Caco-2 (cell line): ENCODE measurements at regions not wholly inside any gene's neighbourhood (a gene's known extent, or its start where the extent isn't known, plus 50 kb on each side); places are given as distances from the start of the nearest gene placed in this dataset.

ENCODE experiments used
- BruUV-seq: library from RNA; stranded (reverse); fragments of 400-500 nt; replicated peaks from 2 replicates; lab custom pipeline; 2021; lab: Mats Ljungman, UMichigan
- CTCF ChIA-PET: fragments of 300-600 bp; sonication (Branson Sonifier 250); formaldehyde crosslinking; loops from one replicate; lab custom pipeline; 2022; ENCODE audit warnings: antibody characterized with exemption; lab: Charles Lee
- POLR2A ChIA-PET: fragments of 300-600 bp; sonication (Branson Sonifier 250); formaldehyde crosslinking; loops from one replicate; lab custom pipeline; 2022; ENCODE audit warnings: antibody characterized with exemption; lab: Charles Lee
- DNase-seq, 2 experiments: peaks; one replicate each; pipeline versions ENCODE4 v3.0.0 to v3.0.0-alpha.2; 2020 to 2022
- H3K27me3 ChIP-seq: replicated peaks from 2 replicates; pipeline ENCODE4 v1.6.0; 2011; ENCODE audit warnings: low read length; ENCODE audit not compliant: control insufficient read depth, insufficient read depth
- H3K36me3 ChIP-seq: 2 replicates; pipeline ENCODE4 v1.5.1; 2011; ENCODE audit warnings: low read length; ENCODE audit not compliant: control insufficient read depth, insufficient read depth
- H3K4me1 ChIP-seq: fragments of 250-450 bp; sonication (Bioruptor Pico); 2 replicates; pipeline ENCODE4 v1.5.1; 2020; ENCODE audit warnings: mild to moderate bottlenecking
- H3K4me3 ChIP-seq: 2 replicates; pipeline ENCODE4 v1.5.1; 2011; ENCODE audit warnings: low read depth, mild to moderate bottlenecking, control low read depth, low read length
- H3K9me3 ChIP-seq: fragments of 250-450 bp; sonication (Bioruptor Pico); 2 replicates; pipeline ENCODE4 v1.5.1; 2020; ENCODE audit warnings: mild to moderate bottlenecking, moderate library complexity
- H3K27ac Mint-ChIP-seq: one replicate; pipeline ENCODE4 v1.8.0; 2022; ENCODE audit warnings: mixed read lengths; ENCODE audit not compliant: unreplicated experiment
- H3K27me3 Mint-ChIP-seq: one replicate; pipeline ENCODE4 v1.8.0; 2022; ENCODE audit warnings: mixed read lengths; ENCODE audit not compliant: insufficient read depth, unreplicated experiment
- H3K36me3 Mint-ChIP-seq: one replicate; pipeline ENCODE4 v1.8.0; 2022; ENCODE audit warnings: mild to moderate bottlenecking, mixed read lengths; ENCODE audit not compliant: insufficient read depth, unreplicated experiment
- H3K4me1 Mint-ChIP-seq: one replicate; pipeline ENCODE4 v1.8.0; 2022; ENCODE audit warnings: low read depth, mixed read lengths; ENCODE audit not compliant: unreplicated experiment
- H3K4me3 Mint-ChIP-seq: one replicate; pipeline ENCODE4 v1.8.0; 2022; ENCODE audit warnings: mild to moderate bottlenecking, moderate library complexity, mixed read lengths; ENCODE audit not compliant: unreplicated experiment
- H3K9me3 Mint-ChIP-seq: one replicate; pipeline ENCODE4 v1.8.0; 2022; ENCODE audit warnings: mixed read lengths; ENCODE audit not compliant: unreplicated experiment
- intact Hi-C: fragments of 100-400 bp; cut with micrococcal nuclease; formaldehyde crosslinking; loops from one replicate; pipeline ENCODE4 v1.10.0; 2022; ENCODE audit not compliant: unreplicated experiment
- TF ChIP-seq, protein P1 (sequence below), 2 experiments: fragments of 200-600 bp in 1 of 2; IDR thresholded peaks; 1 replicate in 1 of 2; 2 replicates in 1 of 2; pipeline versions ENCODE4 v1.5.1 to v1.8.0; 2011 to 2022; ENCODE audit warnings: antibody characterized with exemption in 1 of 2, control low read depth in 1 of 2, inconsistent platforms in 1 of 2, low read depth in 1 of 2, low read length in 1 of 2, mild to moderate bottlenecking in 1 of 2, moderate library complexity in 1 of 2; ENCODE audit not compliant: insufficient read depth in 1 of 2, severe bottlenecking in 1 of 2, unreplicated experiment in 1 of 2

DNA sequence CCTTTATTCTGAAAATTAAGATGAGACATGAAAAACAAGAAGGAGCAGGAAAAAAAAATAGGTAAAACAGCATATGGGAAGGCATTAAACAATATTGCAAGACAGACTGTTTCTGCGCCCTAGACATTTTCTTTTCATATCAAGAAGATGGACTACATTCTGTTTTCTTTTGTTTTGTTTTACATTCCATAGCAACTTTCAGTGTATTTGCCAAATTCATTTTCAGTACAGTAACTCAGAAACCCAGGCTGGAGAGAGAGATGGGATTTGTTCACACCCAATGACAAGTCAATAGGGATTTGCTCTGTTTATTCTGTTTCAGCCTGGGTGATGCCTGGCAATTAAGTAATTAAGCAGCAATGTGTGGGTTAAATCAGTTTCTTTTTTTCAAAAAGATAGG is 892.8 kb upstream of the DIAPH2 start:
- no TSS peak for BruUV-seq
- no peaks in the 10 kb centered on the region for H3K4me1 Mint-ChIP-seq
- no peaks in the 10 kb centered on the region for H3K36me3 Mint-ChIP-seq
- Histone ChIP-seq H3K27me3 (no peaks in the 10 kb centered on the region), H3K36me3 (no peaks in the 10 kb centered on the region), H3K4me3 (no peak overlapping the region), H3K4me1 (no peaks in the 10 kb centered on the region), H3K9me3 (no peaks in the 10 kb centered on the region)
- intact Hi-C loops = no loop called here
- POLR2A ChIA-PET = no interaction called here
- no peaks in the 10 kb centered on the region for H3K9me3 Mint-ChIP-seq
- H3K27ac Mint-ChIP-seq = no peak overlapping the region
- DNase-seq = no peak
- TF ChIP-seq, protein P1, sequence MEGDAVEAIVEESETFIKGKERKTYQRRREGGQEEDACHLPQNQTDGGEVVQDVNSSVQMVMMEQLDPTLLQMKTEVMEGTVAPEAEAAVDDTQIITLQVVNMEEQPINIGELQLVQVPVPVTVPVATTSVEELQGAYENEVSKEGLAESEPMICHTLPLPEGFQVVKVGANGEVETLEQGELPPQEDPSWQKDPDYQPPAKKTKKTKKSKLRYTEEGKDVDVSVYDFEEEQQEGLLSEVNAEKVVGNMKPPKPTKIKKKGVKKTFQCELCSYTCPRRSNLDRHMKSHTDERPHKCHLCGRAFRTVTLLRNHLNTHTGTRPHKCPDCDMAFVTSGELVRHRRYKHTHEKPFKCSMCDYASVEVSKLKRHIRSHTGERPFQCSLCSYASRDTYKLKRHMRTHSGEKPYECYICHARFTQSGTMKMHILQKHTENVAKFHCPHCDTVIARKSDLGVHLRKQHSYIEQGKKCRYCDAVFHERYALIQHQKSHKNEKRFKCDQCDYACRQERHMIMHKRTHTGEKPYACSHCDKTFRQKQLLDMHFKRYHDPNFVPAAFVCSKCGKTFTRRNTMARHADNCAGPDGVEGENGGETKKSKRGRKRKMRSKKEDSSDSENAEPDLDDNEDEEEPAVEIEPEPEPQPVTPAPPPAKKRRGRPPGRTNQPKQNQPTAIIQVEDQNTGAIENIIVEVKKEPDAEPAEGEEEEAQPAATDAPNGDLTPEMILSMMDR (IDR thresholded peaks at IDR 0.05; ENCODE audit: insufficient read depth in 1 of 2, low read depth in 1 of 2, low read length in 1 of 2, severe bottlenecking in 1 of 2, unreplicated experiment in 1 of 2) = no peak
- CTCF ChIA-PET = no interaction called here
- H3K4me3 Mint-ChIP-seq = no peak overlapping the region
- no peaks in the 10 kb centered on the region for H3K27me3 Mint-ChIP-seq

DNA sequence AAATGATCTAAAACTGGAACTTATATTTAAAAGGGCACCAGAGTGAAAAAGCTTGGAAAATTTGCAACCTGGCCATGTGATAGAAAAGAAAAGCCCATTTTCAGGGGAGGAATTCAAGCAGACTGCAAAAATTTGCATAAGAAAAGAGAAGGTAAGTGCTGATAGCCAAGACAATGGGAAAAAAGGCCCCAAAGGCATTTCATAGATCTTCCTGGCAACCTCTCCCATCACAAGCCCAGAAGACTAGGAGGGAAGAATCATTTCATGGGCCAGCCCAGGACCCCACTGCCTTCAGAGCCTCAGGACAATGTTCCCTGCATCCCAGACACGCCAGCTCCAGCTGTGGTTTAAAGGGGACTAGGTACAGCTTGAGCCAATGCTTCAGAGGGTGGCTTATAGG is 887.3 kb upstream of the DIAPH2 start:
- CTCF ChIA-PET = no interaction called here

DNA sequence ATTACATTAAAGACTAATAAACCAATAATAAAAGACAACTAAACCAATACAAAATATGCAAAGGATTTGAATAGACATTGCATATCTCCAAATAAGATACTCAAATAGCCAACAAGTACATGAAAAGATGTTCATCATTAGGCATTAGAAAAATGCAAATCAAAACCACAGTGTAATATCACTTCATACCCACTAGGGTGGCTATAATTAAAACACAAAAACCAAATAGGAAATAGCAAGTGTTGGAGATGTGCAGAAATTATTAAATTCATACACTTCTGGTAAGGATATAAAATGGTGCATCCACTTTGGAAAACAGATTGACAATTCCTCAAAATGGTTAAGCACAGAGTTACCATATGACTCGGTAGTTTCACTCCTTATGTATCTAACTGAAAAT is 860.8 kb upstream of the DIAPH2 start:
- Histone ChIP-seq H3K4me1 (no peaks in the 10 kb centered on the region), H3K9me3 (no peaks in the 10 kb centered on the region), H3K4me3 (no peak overlapping the region), H3K36me3 (no peaks in the 10 kb centered on the region), H3K27me3 (no peaks in the 10 kb centered on the region)
- ChIA-PET POLR2A (no interaction called here), CTCF (no interaction called here)
- no peak for DNase-seq
- intact Hi-C loops = no loop called here
- no peak overlapping the region for H3K27ac Mint-ChIP-seq
- H3K9me3 Mint-ChIP-seq = no peaks in the 10 kb centered on the region
- H3K36me3 Mint-ChIP-seq = no peaks in the 10 kb centered on the region
- H3K4me1 Mint-ChIP-seq = no peaks in the 10 kb centered on the region
- TF ChIP-seq, protein P1 (IDR thresholded peaks at IDR 0.05; ENCODE audit: insufficient read depth in 1 of 2, low read depth in 1 of 2, low read length in 1 of 2, severe bottlenecking in 1 of 2, unreplicated experiment in 1 of 2) = no peak
- no TSS peak for BruUV-seq
- no peak overlapping the region for H3K4me3 Mint-ChIP-seq
- H3K27me3 Mint-ChIP-seq = no peaks in the 10 kb centered on the region

More for the DNA sequence above, 887.3 kb upstream of the DIAPH2 start:
- Mint-ChIP-seq H3K4me3 (no peak overlapping the region), H3K27ac (no peak overlapping the region), H3K4me1 (no peaks in the 10 kb centered on the region), H3K27me3 (no peaks in the 10 kb centered on the region), H3K9me3 (no peaks in the 10 kb centered on the region), H3K36me3 (no peaks in the 10 kb centered on the region)
- intact Hi-C loops = no loop called here
- Histone ChIP-seq H3K4me3 (no peak overlapping the region), H3K9me3 (no peaks in the 10 kb centered on the region), H3K36me3 (no peaks in the 10 kb centered on the region), H3K27me3 (no peaks in the 10 kb centered on the region), H3K4me1 (no peaks in the 10 kb centered on the region)
- TF ChIP-seq, protein P1 (IDR thresholded peaks at IDR 0.05; ENCODE audit: insufficient read depth in 1 of 2, low read depth in 1 of 2, low read length in 1 of 2, severe bottlenecking in 1 of 2, unreplicated experiment in 1 of 2) = no peak
- no peak for DNase-seq
- POLR2A ChIA-PET = no interaction called here
- BruUV-seq = no TSS peak
